Fibroblast of mammary gland (primary cell): ENCODE measurements at regions not wholly inside any gene's neighbourhood (a gene's known extent, or its start where the extent isn't known, plus 50 kb on each side); places are given as distances from the start of the nearest gene placed in this dataset.

ENCODE experiments used
- DNase-seq: peaks from one replicate; pipeline ENCODE4 v3.0.0-alpha.2; 2010; ENCODE audit warnings: low read depth
- H3K4me3 ChIP-seq: 2 replicates; pipeline ENCODE4 v1.5.1; 2011; ENCODE audit warnings: low read depth, mild to moderate bottlenecking, low read length, moderate library complexity; ENCODE audit not compliant: control insufficient read depth
- CTCF ChIP-seq: conservative IDR thresholded peaks from 2 replicates; pipeline ENCODE4 v1.5.1; 2011; ENCODE audit warnings: low read depth, low read length, inconsistent platforms; ENCODE audit not compliant: control insufficient read depth, insufficient read depth

- no peak for DNase-seq
- TF ChIP-seq CTCF = no peak
- no peak overlapping the region for H3K4me3 ChIP-seq
Measured at GRCh38 chr6:165092881-165093595, 216.4 kb downstream of the C6orf118 start.

GRCh38 chr6:165091121-165091785 lies 218.2 kb downstream of the C6orf118 start:
- no peak for TF ChIP-seq CTCF
- no peak for DNase-seq
- H3K4me3 ChIP-seq = no peak overlapping the region

- DNase-seq = no peak
- no peak for TF ChIP-seq CTCF
- H3K4me3 ChIP-seq = no peak overlapping the region
Measured at GRCh38 chr6:165090242-165090641, 219.2 kb downstream of the C6orf118 start.

- DNase-seq = no peak
- no peak for TF ChIP-seq CTCF
- H3K4me3 ChIP-seq = no peak overlapping the region
Measured at GRCh38 chr6:165086814-165087213, 222.6 kb downstream of the C6orf118 start.

GRCh38 chr6:165082636-165083035 lies 226.8 kb downstream of the C6orf118 start:
- no peak for TF ChIP-seq CTCF
- DNase-seq = no peak

GRCh38 chr6:165081944-165082532 lies 227.4 kb downstream of the C6orf118 start:
- no peak for DNase-seq
- no peak for TF ChIP-seq CTCF
- no peak overlapping the region for H3K4me3 ChIP-seq

More at GRCh38 chr6:165082636-165083035, 226.8 kb downstream of the C6orf118 start:
- H3K4me3 ChIP-seq = no peak overlapping the region
